OCI-LY3 (cell line): ENCODE measurements at regions not wholly inside any gene's neighbourhood (a gene's known extent, or its start where the extent isn't known, plus 50 kb on each side); places are given as distances from the start of the nearest gene placed in this dataset.
A peak's percentile ranks its signal among the peaks of the same experiment; 100 is the strongest.

Source experiments
- CTCF ChIP-seq: fragments of 200-600, 300-600 bp; sonication (generic); IDR thresholded peaks from 2 replicates; pipeline ENCODE4 v1.5.1; 2014; ENCODE audit warnings: antibody characterized with exemption, low read length, low read depth
- EZH2phosphoT487 ChIP-seq: fragments of 200-600 bp; shearing (Covaris generic); IDR thresholded peaks from 2 replicates; pipeline ENCODE4 v1.6.1; 2018; ENCODE audit warnings: antibody characterized with exemption, mixed run types, low read depth

DNA sequence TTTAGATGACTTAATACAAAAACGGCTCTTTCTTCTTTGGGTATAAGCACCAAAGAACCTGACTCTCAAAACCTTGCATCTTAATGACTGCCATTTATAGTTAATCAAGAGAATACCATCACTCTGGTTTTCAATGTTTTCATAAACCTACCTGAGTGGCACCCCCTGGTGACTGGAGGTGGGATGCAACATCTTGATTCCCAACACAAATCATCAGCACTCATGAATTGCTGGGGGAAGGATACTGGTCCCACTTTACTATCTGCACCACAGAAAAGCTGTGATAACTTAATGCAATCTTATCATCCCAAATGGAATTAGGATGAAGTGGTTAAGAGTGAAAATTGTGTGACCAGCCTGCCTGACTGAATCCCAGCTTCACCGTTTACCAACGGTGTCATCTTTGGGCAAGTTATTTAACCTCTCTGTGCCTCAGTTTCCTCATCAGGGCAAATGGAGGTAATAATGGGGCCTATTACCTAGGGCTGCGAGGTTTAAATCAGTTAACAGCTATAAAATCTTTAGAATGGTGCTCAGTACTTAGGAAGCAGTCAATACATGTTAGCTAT, 366.4 kb downstream of the KLF12 start:
- TF ChIP-seq CTCF (peak; percentile 57), EZH2phosphoT487 (no peak)
